NCI-H1694 treated with DMSO at 0.1 percent for 48 hours (cell line): ENCODE measurements at regions not wholly inside any gene's neighbourhood (a gene's known extent, or its start where the extent isn't known, plus 50 kb on each side); places are given as distances from the start of the nearest gene placed in this dataset.
"Not testable (repeated sequence)": the region's sequence is repeated elsewhere in the genome, so short reads cannot be mapped to it uniquely, and the experiment has no call there.

ENCODE experiments used
- DNase-seq: peaks from one replicate; lab custom pipeline; 2025; lab: John Stamatoyannopoulos, UW

GRCh38 chr14:97796511-97796910 lies 999.3 kb downstream of the VRK1 start:
- DNase-seq, result no peak

DNA sequence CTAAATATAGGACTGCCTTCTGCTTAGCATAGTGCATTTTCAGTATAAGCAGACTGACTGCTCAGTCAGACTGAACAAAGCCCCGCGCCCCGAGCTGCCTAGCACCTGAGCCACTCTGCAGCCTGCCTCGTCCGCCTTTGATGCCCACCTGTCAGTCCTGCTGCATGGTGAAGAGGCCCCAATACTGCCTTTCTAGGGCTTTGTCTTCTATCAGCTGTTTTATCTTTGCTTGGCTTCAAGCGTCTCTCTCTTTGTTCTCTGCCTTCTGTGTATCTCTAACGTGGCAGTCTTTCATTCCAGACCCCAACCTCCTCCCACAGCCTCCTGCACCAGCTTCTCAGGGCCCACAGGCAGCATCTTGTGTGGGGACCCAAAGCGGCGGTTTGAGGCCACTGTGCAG lies 1001.0 kb downstream of the VRK1 start:
- no peak for DNase-seq

DNA sequence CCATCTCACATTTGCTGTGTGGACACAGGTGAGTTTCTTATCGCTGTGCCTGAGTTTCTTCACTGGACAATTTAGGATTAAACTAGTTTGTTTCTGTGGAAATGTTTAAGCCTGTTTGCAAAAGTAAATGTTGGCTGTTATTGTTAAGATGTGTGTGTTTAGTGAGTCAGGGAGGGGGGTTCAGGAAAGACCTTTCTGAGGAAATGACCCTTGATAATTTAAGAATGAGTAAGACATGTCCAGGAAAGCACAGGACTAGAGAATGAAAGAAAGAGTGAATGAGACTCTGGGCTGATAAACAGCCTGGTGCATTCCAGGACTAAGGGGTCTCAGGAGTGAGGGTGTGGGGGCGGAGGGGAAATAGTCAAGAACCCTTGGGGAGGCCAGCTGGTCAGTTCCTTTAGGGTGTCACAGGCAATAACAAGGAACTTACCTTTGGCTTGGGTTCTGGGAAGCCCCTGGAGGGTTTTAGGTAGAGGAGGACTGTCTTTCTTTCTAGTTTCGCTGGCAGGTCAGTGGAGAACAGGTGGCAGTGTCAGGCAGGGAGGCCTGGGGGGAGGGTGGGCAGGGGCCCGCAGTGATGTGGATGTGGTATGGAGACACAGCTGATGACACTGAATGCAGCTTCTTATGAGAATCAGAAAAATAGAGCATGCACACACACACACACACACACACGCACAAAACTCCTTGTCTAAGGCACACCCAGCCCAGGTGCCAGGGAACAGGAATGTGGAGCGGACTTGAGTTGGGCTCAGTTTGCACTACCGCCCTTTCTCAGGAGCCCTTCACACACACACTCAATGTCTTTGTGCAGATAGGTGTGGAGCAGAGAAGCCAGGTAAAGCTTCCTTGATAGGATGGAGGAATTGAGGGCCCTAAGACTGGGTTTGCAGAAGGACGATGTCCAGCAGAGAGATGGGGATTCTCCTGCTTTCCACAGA lies 1005.5 kb downstream of the VRK1 start:
- DNase-seq, result no peak

GRCh38 chr14:97804056-97804455 lies 1006.9 kb downstream of the VRK1 start:
- no peak for DNase-seq

- no peak for DNase-seq
Measured at GRCh38 chr14:97806891-97807290, 1009.7 kb downstream of the VRK1 start.

DNA sequence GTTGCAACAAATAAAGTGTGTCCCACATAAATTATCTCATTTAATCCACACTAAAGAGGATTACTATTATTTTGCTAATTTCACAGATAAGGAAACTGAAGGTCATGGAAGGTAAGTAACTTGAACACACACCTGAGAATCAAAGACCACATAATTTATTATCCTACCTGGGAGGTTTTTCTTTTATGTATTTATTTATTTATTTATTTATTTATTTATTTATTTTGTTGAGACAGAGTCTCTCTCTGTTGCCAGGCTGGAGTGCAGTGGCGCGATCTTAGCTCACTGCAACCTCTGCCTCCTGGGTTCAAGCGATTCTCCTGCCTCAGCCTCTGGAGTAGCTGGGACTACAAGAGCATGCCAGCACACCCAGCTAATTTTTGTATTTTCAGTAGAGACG lies 1011.4 kb downstream of the VRK1 start:
- DNase-seq, result not testable (repeated sequence)

GRCh38 chr14:97813556-97813955 lies 1016.4 kb downstream of the VRK1 start:
- no peak for DNase-seq

DNA sequence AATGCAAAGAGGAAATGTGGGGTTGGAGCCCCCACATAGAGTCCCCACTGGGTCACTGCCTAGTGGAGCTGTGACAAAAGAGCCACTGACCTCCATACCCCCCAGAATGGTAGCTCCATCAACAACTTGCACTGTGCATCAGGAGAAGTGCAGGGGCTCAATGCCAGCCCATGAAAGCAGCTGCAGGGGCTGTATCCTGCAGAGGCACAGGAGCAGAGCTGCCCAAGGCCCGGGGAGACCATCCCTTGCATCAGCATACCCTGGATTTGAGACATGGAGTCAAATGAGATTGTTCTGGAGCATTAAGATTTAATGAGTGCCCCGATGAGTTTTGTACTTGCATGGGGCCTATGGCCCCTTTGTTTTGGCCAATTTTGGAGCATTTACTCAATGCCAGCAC lies 1023.6 kb downstream of the VRK1 start:
- DNase-seq, result no peak

DNA sequence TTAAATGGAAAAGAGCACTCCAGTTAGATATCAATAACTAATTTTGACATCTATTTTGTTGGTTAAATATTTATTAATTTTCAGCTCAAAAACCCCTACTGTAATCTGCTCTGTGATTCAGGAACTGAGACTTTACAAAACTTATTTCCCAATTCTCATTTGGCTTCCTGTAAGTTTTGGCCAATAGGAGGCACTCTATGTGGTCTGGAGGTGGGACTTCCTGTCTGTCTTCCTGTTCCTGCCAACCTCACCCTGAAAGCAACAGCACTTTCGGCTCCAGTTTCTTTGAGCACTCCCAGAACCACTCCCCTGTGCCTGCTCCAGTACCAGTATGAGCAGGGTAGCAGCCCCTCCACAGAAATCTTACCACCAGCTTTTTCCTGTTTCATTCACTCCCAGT lies 1027.0 kb downstream of the VRK1 start:
- no peak for DNase-seq

- no peak for DNase-seq
Measured at GRCh38 chr14:97827746-97828145, 1030.6 kb downstream of the VRK1 start.

DNA sequence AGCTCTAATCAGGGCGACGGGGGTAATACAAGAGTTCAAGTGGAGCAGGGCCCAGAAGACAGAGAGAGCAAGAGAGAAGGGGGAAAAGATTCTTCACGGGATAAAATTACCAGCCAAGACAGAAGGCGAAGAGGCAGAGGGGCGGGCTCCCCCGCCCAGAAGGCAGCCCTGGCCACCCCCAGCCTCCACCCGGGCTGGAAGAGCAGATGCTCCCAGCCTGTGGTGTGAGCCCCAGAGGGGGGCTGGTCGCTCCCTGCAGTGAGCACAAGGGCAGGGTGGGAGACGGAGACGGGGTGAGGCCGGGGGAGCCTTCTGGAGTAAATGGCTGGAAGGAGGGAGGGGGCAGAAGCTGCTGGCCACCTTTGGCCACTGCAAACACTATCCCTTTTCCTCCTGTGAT lies 1035.6 kb downstream of the VRK1 start:
- no peak for DNase-seq

GRCh38 chr14:97838986-97839385 lies 1041.8 kb downstream of the VRK1 start:
- DNase-seq, result no peak

DNA sequence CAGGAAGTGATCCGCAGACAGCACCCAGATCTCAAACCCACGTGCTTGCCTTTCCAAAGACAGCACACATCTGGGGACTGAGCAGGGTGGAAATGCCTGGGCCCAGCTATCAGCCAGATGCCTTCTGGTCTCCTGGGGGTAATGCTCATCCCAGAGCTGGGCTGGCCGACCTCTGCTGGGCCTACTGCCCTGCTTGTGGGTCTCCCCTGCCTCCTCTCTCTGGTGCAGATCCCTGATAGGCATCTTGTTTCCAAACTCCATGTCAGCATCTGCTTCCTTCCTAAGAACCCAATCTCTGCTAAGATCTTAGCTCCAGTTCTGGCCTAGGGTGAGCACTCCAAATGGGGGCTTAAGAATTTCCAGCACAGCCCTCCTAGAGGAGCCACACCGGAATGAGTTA lies 1043.0 kb downstream of the VRK1 start:
- no peak for DNase-seq

DNA sequence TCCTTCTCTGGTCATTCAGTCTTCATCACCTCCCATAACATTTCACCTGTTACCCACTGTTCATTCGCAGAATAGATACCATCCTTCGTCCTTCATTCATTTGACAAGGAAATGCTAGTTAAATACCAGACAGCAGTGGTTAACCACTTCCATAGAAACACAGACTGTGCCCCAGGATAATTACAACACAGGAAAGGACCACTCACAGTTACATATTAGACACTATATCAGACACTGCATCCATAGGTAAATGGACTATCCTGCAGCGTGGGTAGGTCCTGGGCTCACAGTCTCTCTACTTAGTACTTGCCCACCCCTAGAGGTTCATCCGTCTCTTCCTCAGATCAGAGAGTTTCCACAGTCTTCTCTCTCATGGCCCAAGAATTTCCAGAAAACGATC lies 1044.6 kb downstream of the VRK1 start:
- DNase-seq, result no peak

DNA sequence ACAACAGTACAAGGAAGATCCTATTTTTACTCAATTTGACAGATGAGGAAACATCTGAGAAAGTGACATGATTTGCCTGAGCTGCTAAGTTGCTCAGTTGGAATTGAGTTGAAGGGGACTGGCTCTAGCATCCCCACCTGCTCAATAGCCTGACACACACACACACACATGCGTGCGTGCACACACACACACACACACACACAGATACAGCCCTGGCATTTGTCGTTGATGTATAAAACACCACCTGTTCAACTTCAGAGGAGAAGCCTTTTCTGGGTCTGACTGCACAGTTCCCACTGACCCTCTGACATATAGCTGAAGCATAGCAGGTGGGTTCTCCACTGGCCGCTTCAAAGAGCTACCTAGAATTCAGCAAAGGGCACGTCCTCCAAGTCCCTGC lies 1045.9 kb downstream of the VRK1 start:
- DNase-seq, result no peak

DNA sequence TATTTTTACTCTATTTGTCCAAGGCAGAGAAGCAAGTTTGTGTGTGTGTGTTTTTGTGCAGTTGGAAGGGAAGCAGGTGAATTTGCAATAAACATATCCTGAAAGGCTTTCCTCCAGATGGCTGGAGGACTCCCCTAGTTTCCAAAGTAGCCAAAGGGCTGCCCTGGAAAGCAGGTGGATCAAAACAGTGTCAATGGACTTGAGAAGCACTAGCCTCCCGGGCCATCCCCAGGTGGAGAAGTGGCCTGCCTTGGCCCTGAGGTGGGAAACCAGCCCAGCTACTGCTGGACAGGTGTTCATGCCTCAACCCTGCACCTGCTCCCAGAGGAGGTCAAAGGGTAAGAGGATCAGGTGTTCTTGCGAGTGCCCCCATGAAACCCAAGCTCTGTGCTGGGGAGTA lies 1046.9 kb downstream of the VRK1 start:
- DNase-seq, result no peak

DNA sequence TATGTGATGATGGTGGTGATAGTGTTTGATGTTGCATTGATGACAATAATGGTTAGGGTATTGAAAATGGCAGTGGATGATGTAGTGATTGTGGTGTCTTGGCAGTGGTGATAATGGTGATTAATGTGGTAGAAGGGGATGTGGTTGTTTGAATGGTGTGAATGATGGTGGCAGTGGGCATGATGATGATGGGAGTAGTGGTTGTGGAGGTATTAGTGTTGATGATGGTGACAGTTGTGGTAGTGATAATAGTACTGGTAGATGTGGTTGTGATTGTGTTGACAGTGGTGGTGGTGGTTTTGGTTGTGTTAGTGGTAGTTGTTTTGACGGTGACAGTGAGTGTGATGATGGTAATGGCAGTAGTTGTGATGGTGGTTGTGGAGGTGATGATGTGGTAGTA lies 1049.0 kb downstream of the VRK1 start:
- DNase-seq, result no peak

DNA sequence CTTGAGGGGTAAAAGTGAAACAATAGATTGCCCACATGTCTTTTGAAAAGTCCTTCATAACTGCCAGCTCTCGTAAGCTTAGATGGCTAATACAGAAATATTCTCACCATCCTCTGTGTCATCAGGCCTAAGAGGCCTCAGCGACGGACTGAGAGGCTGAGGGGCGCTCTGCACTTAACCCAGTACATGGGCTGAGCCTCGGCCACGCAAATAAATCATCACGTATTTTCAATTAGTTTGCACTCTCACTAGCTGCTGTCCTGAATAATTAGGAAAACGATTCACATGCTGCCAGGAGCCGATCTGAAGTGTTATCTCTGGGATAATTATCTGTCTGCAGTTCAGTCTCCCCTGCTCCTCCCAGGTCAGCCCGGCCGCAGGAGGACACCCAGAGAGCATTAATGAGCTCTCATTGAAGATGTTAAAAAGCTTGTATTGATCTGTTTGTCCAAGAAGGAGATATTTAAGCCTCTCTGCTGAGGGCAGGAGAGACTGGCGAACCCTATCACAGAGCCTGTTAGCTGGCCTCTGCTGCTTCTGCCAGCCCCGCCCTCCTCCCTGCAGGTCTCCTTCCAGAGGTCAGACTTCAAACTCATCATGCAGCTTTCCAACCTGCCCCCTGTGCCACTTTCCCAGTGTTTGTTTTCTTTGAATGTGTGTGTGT lies 1051.3 kb downstream of the VRK1 start:
- DNase-seq, result no peak

DNA sequence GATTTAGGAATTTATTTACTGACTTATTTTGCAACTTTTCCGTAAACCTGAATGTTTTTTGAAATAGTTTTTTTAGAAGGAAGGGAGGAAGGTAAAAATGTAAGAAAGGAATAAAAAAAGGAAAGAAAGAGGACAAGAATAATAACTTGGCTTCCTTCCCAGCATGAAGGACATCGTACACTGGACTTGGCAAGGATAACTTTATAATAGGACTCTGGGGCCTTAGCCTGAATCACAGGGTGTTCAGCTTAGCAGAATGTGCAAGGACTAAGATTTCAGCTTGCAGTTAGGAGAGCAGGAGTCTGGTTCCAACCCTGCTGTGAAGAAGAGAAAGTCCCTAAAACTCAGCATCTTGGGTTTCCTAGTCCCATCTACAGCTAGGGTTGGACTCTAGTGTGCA lies 1053.3 kb downstream of the VRK1 start:
- no peak for DNase-seq

DNA sequence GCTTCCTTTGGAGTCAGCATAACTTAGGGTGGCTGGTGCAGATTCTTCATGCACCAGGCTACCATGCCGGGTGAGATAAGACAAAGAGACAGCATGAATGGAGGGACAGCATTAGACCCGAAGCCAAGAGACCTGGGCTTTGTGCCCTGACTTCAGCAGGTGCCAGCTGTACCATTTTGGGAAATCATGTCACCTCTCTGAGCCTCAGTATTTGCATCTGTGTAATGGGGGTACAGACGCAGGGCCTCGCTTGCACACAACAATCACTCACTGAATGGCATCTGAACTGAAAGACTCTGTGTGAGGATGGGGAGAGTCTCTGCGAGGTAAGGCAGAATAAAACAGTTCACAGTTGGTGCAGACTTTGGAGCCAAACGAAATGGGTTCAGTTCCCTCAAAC lies 1053.7 kb downstream of the VRK1 start:
- no peak for DNase-seq

DNA sequence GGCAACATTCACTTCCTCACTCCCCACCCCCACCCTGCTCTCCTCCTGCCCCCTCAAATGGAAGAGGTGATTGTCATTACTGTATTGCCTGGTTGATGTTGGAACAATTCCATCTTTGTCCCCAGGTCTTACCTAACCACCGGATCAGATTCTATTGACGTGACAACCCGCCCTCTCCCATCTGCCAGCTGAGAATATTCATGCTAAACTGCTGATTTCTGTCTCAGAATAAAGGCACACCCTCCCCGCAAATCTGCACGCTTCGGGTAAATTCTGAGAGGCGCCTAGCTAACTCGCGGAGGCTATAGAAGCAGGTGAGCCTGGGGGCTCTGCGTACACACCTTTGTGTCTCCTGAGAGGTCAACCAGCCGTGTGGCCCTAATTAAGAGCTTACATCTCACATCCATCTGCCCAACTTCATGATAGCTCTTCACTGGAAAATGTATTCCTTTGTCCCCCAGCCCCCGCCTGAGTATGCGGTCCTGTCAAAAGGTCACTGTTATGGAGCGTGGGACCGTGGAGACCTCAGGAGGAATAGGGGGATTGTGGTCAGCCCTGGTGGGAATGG lies 1054.3 kb downstream of the VRK1 start:
- DNase-seq, result peak; percentile 41

GRCh38 chr14:97854918-97855317 lies 1057.7 kb downstream of the VRK1 start:
- no peak for DNase-seq

- DNase-seq, result no peak
Measured at GRCh38 chr14:97866195-97866594, 1069.0 kb downstream of the VRK1 start.
